DOHH2 (cell line): ENCODE measurements at regions not wholly inside any gene's neighbourhood (a gene's known extent, or its start where the extent isn't known, plus 50 kb on each side); places are given as distances from the start of the nearest gene placed in this dataset.
A peak's percentile ranks its signal among the peaks of the same experiment; 100 is the strongest.

Experiments used
- H3F3A ChIP-seq: fragments of 200-600 bp; sonication (generic), shearing (Covaris generic); 2 replicates; pipeline ENCODE4 v1.6.0; 2016; ENCODE audit warnings: antibody characterized with exemption, mild to moderate bottlenecking; ENCODE audit not compliant: control insufficient read depth, insufficient read depth
- H3K27ac ChIP-seq: fragments of 200-600 bp; sonication (generic); 2 replicates; pipeline ENCODE4 v1.5.1; 2014; ENCODE audit warnings: low read depth, mild to moderate bottlenecking, low read length, moderate library complexity
- H3K27me3 ChIP-seq: fragments of 200-600 bp; sonication (generic); 2 replicates; pipeline ENCODE4 v1.6.1; 2014; ENCODE audit warnings: mild to moderate bottlenecking, low read length, mixed read lengths; ENCODE audit not compliant: control insufficient read depth
- H3K36me3 ChIP-seq: fragments of 200-600 bp; sonication (generic); 2 replicates; pipeline ENCODE4 v1.6.1; 2014; ENCODE audit warnings: mild to moderate bottlenecking, low read length, moderate library complexity, mixed read lengths; ENCODE audit not compliant: control insufficient read depth
- H3K4me1 ChIP-seq: fragments of 200-600 bp; sonication (generic); 2 replicates; pipeline ENCODE4 v1.6.1; 2014; ENCODE audit warnings: mild to moderate bottlenecking, low read length, mixed read lengths; ENCODE audit not compliant: control insufficient read depth
- H3K4me2 ChIP-seq: fragments of 200-600 bp; sonication (generic); 2 replicates; pipeline ENCODE4 v1.6.0; 2014; ENCODE audit warnings: mild to moderate bottlenecking, low read length, moderate library complexity
- H3K4me3 ChIP-seq: fragments of 200-600 bp; sonication (generic); 2 replicates; pipeline ENCODE4 v1.5.1; 2014; ENCODE audit warnings: mild to moderate bottlenecking, low read length, mixed read lengths
- H3K79me2 ChIP-seq: fragments of 200-600 bp; sonication (generic); 2 replicates; pipeline ENCODE4 v1.6.1; 2014; ENCODE audit warnings: mild to moderate bottlenecking, low read length, mixed read lengths; ENCODE audit not compliant: control insufficient read depth
- H3K9me2 ChIP-seq: fragments of 200-600 bp; sonication (generic); replicated peaks from 2 replicates; pipeline ENCODE4 v1.6.1; 2014; ENCODE audit warnings: mild to moderate bottlenecking, low read length, mixed read lengths; ENCODE audit not compliant: control insufficient read depth
- H3K9me3 ChIP-seq: fragments of 200-600 bp; sonication (generic); 2 replicates; pipeline ENCODE4 v1.6.1; 2014; ENCODE audit warnings: antibody characterized with exemption, low read length, mixed read lengths; ENCODE audit not compliant: control insufficient read depth, insufficient read depth
- H4K20me1 ChIP-seq: fragments of 200-600 bp; sonication (generic); 2 replicates; pipeline ENCODE4 v1.6.0; 2014; ENCODE audit warnings: low read depth, mild to moderate bottlenecking, antibody characterized with exemption, low read length, moderate library complexity; ENCODE audit not compliant: control insufficient read depth, insufficient read depth
- CTCF ChIP-seq: fragments of 200-600 bp; sonication (generic); IDR thresholded peaks from one replicate; pipeline ENCODE4 v1.5.1; 2014; ENCODE audit warnings: antibody characterized with exemption, mild to moderate bottlenecking, low read depth, low read length; ENCODE audit not compliant: poor library complexity, severe bottlenecking
- EZH2phosphoT487 ChIP-seq: fragments of 200-600 bp; sonication (generic); IDR thresholded peaks from 2 replicates; pipeline ENCODE4 v1.6.1; 2017; ENCODE audit warnings: borderline replicate concordance, mild to moderate bottlenecking, antibody characterized with exemption, low read length, moderate library complexity, mixed read lengths

GRCh38 chr12:96130396-96131059 is 63.6 kb upstream of the ELK3 start:
- TF ChIP-seq EZH2phosphoT487: no peak
- TF ChIP-seq CTCF: no peak
- H3K36me3 ChIP-seq: no peaks in the 10 kb centered on the region
- H3F3A ChIP-seq: no peaks in the 10 kb centered on the region
- no peak overlapping the region for H3K27ac ChIP-seq
- H3K79me2 ChIP-seq: no peaks in the 10 kb centered on the region
- peaks cover 8% of the 10 kb centered on the region for H3K4me1 ChIP-seq
- H3K9me3 ChIP-seq: no peaks in the 10 kb centered on the region
- no peaks in the 10 kb centered on the region for H4K20me1 ChIP-seq
- 0 out of 2 replicates have a peak, but pooled peaks cover 2% of the 10 kb centered on the region for H3K27me3 ChIP-seq
- no peak overlapping the region for H3K4me3 ChIP-seq
- H3K9me2 ChIP-seq: no peaks in the 10 kb centered on the region
- H3K4me2 ChIP-seq: no peak overlapping the region

GRCh38 chr12:96131230-96131788 is 62.9 kb upstream of the ELK3 start:
- no peak overlapping the region for H3K27ac ChIP-seq
- H3K9me3 ChIP-seq: no peaks in the 10 kb centered on the region

DNA sequence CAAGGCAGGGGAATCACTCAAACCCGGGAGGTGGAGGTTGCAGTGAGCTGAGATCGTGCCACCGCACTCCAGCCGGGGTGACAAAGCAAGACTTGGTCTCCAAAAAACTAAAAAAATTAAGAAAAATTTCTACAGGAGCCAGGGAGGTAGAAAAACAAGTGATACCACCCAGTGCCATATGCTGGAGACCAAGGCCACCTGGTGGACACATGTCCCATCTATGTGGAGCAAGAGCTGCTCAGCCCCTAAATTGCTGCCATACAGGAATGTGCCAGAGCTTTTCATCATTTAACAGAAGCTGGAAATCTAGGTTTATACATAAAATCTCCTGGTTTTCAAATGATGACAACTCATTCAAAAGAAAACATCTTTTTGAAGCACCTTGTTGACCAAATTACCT is 61.4 kb upstream of the ELK3 start:
- H3F3A ChIP-seq: no peaks in the 10 kb centered on the region
- H3K36me3 ChIP-seq: no peaks in the 10 kb centered on the region
- no peaks in the 10 kb centered on the region for H3K9me3 ChIP-seq
- H3K4me2 ChIP-seq: no peak overlapping the region
- TF ChIP-seq EZH2phosphoT487 (no peak), CTCF (peak; percentile 17)
- H3K4me3 ChIP-seq: no peak overlapping the region
- H3K9me2 ChIP-seq: no peaks in the 10 kb centered on the region
- H3K79me2 ChIP-seq: no peaks in the 10 kb centered on the region
- H4K20me1 ChIP-seq: no peaks in the 10 kb centered on the region
- no peak overlapping the region for H3K27ac ChIP-seq
- H3K27me3 ChIP-seq: 0 out of 2 replicates have a peak, but pooled peaks cover 2% of the 10 kb centered on the region
- H3K4me1 ChIP-seq: peaks cover 8% of the 10 kb centered on the region

More at GRCh38 chr12:96131230-96131788, 62.9 kb upstream of the ELK3 start:
- peaks cover 8% of the 10 kb centered on the region for H3K4me1 ChIP-seq
- H3K79me2 ChIP-seq: no peaks in the 10 kb centered on the region
- no peak for TF ChIP-seq EZH2phosphoT487
- TF ChIP-seq CTCF: no peak
- H3F3A ChIP-seq: no peaks in the 10 kb centered on the region
- no peak overlapping the region; the same call in 1 of the 2 replicates for H3K4me2 ChIP-seq
- 0 out of 2 replicates have a peak, but pooled peaks cover 2% of the 10 kb centered on the region for H3K27me3 ChIP-seq
- H4K20me1 ChIP-seq: no peaks in the 10 kb centered on the region
- H3K36me3 ChIP-seq: no peaks in the 10 kb centered on the region
- no peaks in the 10 kb centered on the region for H3K9me2 ChIP-seq
- H3K4me3 ChIP-seq: no peak overlapping the region
